ENCODE measurements at regions not wholly inside any gene's neighbourhood (a gene's known extent, or its start where the extent isn't known, plus 50 kb on each side); places are given as distances from the start of the nearest gene placed in this dataset.

DNA sequence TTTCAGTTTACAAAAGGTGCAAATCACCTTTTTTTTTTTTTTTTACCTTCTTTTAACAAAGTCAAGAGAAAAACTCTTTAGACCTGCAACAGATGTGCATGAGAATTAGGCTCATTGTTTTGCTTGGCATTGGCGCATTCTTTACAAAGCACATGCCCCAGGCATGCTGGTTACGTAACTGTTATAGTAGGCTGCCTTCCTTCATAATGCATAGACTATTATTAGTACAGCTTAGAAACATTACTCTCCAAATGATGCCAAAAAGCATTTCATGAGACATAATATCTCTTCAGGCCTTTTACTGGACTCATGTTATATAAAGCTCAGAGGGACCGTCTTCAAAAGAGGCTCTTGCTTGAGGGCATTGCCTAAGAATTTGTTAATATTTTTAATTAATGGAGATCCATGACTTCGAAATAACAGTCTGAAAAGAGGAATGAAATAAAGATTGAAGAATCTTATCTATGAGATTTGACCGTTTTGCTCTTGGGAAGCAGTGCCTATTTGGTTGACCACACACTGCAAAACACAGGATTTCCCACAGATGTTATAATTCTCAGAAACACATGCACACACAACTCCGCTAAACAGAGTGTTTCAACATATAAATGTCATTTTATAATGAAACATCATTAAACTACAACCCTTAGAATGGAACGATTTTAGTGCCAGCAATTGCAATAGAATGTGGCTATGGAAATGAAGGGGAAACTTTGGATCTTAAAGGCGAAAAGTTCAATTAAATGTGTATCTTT, 478.7 kb downstream of the PRR16 start:
- TF ChIP-seq, protein P1, sequence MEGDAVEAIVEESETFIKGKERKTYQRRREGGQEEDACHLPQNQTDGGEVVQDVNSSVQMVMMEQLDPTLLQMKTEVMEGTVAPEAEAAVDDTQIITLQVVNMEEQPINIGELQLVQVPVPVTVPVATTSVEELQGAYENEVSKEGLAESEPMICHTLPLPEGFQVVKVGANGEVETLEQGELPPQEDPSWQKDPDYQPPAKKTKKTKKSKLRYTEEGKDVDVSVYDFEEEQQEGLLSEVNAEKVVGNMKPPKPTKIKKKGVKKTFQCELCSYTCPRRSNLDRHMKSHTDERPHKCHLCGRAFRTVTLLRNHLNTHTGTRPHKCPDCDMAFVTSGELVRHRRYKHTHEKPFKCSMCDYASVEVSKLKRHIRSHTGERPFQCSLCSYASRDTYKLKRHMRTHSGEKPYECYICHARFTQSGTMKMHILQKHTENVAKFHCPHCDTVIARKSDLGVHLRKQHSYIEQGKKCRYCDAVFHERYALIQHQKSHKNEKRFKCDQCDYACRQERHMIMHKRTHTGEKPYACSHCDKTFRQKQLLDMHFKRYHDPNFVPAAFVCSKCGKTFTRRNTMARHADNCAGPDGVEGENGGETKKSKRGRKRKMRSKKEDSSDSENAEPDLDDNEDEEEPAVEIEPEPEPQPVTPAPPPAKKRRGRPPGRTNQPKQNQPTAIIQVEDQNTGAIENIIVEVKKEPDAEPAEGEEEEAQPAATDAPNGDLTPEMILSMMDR (conservative IDR thresholded peaks at IDR 0.05): no peak
- no peak for TF ChIP-seq ZFX (IDR thresholded peaks at IDR 0.05)

Measured in C4-2B (cell line).